ENCODE measurements at regions not wholly inside any gene's neighbourhood (a gene's known extent, or its start where the extent isn't known, plus 50 kb on each side); places are given as distances from the start of the nearest gene placed in this dataset.
A peak's percentile ranks its signal among the peaks of the same experiment; 100 is the strongest.

DNA sequence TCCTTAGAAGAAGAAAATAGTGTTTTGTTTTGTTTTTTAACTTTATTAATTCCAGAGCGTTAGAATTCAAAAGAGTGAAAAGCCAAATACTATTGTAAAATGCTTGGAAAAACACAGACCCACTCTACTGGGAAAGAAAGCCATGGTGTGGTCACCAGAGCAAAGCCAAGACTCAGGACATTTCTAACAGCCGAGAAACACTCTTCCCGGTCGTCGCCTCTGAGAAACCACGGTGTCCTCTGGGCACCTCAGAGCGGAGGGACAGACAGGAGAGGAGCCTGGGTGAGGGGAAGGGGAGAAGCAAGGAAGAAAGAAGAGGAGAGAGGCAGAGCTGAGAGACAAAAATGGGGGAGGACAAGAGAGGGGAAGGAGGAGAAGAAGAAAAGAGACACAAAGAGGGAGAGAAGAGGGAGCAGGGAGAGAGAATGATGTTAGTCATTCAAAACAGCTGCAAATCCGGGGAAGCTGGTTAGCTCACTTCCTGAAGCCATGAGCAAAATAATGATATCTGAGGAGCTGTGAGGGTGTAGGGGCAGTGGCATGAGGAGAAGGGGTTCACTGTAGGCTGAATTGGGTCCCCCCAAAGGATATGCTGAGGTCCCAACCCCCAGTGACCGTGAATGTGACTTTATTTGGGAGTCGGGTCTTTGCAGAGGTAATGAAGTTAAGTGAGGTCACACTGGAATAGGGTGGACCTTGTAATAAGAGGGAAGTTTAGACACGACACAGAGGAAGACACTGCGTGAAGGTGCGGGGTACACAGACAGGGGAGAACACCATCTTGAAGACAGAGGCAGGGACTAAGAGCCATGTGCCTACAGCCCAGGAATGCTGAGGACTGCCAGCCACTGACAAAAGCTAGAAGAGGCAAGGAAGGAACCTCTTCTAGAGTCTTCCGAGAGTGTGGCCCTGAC is 58.2 kb upstream of the DMRTB1 start:
- DNase-seq, result no peak
- H3K36me3 Mint-ChIP-seq (ENCODE audit: low read depth), result no peaks in the 10 kb centered on the region
- peaks cover 70% of the 10 kb centered on the region for H3K4me1 Mint-ChIP-seq
- TF ChIP-seq, protein P1, sequence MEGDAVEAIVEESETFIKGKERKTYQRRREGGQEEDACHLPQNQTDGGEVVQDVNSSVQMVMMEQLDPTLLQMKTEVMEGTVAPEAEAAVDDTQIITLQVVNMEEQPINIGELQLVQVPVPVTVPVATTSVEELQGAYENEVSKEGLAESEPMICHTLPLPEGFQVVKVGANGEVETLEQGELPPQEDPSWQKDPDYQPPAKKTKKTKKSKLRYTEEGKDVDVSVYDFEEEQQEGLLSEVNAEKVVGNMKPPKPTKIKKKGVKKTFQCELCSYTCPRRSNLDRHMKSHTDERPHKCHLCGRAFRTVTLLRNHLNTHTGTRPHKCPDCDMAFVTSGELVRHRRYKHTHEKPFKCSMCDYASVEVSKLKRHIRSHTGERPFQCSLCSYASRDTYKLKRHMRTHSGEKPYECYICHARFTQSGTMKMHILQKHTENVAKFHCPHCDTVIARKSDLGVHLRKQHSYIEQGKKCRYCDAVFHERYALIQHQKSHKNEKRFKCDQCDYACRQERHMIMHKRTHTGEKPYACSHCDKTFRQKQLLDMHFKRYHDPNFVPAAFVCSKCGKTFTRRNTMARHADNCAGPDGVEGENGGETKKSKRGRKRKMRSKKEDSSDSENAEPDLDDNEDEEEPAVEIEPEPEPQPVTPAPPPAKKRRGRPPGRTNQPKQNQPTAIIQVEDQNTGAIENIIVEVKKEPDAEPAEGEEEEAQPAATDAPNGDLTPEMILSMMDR (IDR thresholded peaks at IDR 0.05), result no peak
- peaks cover 9% of the 10 kb centered on the region for H3K27me3 Mint-ChIP-seq (ENCODE audit: low read depth, poor library complexity)
- peak overlapping the region; percentile 88 for H3K27ac Mint-ChIP-seq
- H3K4me3 Mint-ChIP-seq, result no peak overlapping the region
- H3K9me3 Mint-ChIP-seq, result no peaks in the 10 kb centered on the region

DNA sequence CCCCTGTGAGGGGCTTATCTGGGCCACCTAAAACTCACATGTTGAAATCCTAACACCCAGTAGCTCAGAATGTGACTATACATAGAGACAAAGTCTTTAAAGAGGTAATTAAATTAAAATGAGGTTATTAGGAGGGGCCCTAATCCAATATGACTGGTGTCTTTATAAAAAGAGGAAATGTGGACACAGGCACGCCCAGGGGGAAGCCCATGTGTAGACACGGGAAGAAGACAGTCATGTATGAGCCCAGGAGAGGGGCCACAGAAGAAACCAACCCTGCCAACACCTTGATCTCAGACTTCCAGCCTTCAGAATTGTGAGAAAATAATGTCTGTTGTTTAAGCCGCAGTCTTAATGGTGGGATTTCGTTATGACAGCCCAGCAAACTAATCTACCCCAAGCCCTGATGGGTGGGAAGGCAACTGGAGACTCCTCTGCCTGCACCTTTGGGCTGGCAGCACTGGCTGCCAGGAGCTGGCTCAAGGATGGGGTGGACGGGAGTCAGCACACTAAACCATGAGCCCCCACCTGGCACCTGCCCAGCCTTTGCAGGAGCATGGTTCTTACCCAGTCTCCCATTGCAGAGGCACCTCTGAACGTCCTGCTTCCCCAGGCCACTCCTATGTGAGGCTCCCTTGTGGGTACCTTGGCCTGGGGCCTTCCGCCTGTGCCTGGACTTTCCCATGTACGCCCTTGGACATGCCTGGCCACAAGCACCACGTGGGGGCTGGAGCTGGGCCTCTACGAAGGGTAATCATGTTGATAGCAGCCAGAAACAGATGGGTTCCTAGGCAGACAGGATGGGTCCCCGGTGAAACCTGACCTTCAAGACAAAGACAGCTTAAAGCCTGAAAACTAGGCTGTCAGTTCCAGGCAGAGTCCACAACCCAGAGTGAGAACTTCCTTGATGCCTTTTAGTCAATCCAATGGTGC is 57.1 kb upstream of the DMRTB1 start:
- Mint-ChIP-seq H3K27me3 (ENCODE audit: low read depth, poor library complexity) (peaks cover 10% of the 10 kb centered on the region), H3K27ac (no peak overlapping the region), H3K36me3 (ENCODE audit: low read depth) (no peaks in the 10 kb centered on the region), H3K4me3 (no peak overlapping the region), H3K4me1 (peaks cover 62% of the 10 kb centered on the region), H3K9me3 (no peaks in the 10 kb centered on the region)
- DNase-seq, result no peak
- TF ChIP-seq, protein P1 (IDR thresholded peaks at IDR 0.05), result no peak

DNA sequence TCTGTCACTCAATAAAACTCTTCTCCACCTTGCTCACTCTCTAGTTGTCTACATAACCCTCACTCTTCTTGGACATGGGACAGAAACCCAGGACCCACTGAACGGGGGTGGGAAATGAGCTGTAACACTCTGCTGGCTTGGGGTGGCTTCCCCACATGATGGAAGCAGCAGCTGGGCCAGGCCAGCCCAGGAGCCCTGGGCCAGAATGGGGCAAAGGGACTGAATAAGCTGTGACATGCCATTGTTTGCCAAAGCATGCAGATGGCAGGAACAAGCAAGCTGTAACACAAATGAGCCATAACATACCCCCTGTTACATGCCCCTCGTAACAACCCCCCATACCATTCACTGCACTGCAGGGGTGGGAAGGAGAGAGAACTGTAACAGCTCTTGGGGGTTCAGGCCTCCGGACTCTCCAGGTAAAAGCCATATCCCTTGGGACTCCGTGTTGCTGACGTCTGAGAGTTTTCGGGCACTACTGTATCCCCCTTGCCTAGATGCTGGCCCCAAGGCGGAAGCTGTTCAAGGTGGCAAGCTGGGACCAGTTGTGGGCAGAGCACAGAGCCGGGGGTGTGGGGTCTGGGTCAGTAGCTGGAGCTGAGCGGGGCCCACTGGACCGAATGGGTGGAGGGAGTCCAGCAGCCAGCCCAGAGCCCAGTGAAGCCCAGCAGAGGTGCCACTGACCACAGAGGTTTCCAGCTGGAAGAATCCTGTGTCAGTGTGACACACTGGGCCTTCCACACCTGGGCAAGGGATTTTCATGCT is 56.1 kb upstream of the DMRTB1 start:
- Mint-ChIP-seq H3K9me3 (no peaks in the 10 kb centered on the region), H3K36me3 (ENCODE audit: low read depth) (no peaks in the 10 kb centered on the region), H3K27ac (no peak overlapping the region), H3K27me3 (ENCODE audit: low read depth, poor library complexity) (peaks cover 12% of the 10 kb centered on the region), H3K4me3 (no peak overlapping the region), H3K4me1 (peaks cover 55% of the 10 kb centered on the region)
- no peak for DNase-seq
- TF ChIP-seq, protein P1 (IDR thresholded peaks at IDR 0.05), result no peak

DNA sequence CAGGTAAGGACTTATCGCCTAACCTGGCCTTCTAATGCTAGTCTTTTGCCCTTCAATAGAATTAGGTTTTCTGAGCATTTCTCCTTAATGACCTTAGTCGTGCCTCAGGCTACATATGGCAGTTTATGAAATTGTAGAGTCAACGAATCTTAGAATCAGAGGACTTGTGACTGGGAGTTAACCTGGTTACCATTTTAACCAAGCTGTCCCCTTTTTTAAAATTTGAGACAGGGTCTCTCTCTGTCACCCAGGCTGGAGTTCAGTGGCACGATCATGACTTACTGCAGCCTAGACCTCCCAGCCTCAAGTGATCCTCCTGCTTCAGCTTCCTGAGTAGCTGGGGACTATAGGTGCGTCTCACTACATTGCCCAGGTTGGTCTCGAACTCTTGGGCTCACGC is 53.5 kb upstream of the DMRTB1 start:
- DNase-seq, result no peak
- peaks cover 11% of the 10 kb centered on the region for H3K27me3 Mint-ChIP-seq (ENCODE audit: low read depth, poor library complexity)
- peaks cover 38% of the 10 kb centered on the region for H3K4me1 Mint-ChIP-seq
- no peaks in the 10 kb centered on the region for H3K9me3 Mint-ChIP-seq
- no peak overlapping the region for H3K4me3 Mint-ChIP-seq
- H3K27ac Mint-ChIP-seq, result no peak overlapping the region
- TF ChIP-seq, protein P1 (IDR thresholded peaks at IDR 0.05), result no peak
- no peaks in the 10 kb centered on the region for H3K36me3 Mint-ChIP-seq (ENCODE audit: low read depth)

DNA sequence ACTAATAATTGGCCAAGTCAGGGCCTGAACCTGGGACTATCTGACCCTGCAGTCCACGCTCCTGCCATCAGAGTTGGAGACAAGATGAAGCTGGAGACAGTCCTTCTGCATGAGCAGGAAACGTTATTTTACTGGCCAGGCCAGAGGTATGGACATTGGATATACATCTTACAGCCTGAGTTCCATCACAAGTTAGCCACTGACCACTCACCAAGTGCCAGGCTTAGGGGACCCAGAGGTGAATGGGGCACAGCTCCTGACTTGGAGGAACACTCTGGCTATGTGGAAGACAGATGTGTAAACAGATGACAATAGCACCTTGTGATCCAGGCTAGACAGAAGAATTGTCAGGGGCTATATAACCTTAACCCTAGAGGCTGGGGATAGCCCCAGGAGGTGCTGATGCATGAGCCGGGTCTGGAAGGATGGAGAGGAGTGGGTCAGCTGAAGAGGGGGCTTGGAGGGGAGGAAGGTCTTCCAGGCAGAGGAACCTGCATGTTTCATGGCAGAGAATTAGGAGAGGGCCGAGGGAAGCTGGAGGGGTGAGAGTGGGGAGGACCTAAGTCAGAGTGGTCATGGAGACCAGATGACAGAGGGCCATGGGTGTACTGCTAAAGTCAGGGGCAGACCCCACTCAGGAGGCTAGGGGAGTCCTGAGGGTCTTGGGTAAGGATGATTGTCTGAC is 52.5 kb upstream of the DMRTB1 start:
- Mint-ChIP-seq H3K9me3 (no peaks in the 10 kb centered on the region), H3K27me3 (ENCODE audit: low read depth, poor library complexity) (peaks cover 11% of the 10 kb centered on the region), H3K4me3 (no peak overlapping the region), H3K4me1 (peaks cover 38% of the 10 kb centered on the region), H3K36me3 (ENCODE audit: low read depth) (no peaks in the 10 kb centered on the region), H3K27ac (no peak overlapping the region)
- TF ChIP-seq, protein P1 (IDR thresholded peaks at IDR 0.05), result no peak
- DNase-seq, result no peak

All from nephron progenitor cell (in vitro differentiated cells).